B cell (primary cell): ENCODE measurements at regions not wholly inside any gene's neighbourhood (a gene's known extent, or its start where the extent isn't known, plus 50 kb on each side); places are given as distances from the start of the nearest gene placed in this dataset.

ENCODE experiments used
- ATAC-seq: fragments of 200-7000 bp; cut with Tn5 transposase; one replicate; pipeline ENCODE4 v1.10.0; 2021; ENCODE audit warnings: low read depth, mild to moderate bottlenecking, moderate number of reproducible peaks, moderate library complexity
- CTCF ChIA-PET: fragments of 350-600 bp; sonication (Branson Sonifier 250); formaldehyde crosslinking; loops from one replicate; lab custom pipeline; 2021; ENCODE audit warnings: antibody characterized with exemption, inconsistent platforms; lab: Charles Lee
- POLR2A ChIA-PET: fragments of 350-600 bp; sonication (Branson Sonifier 250); formaldehyde crosslinking; loops from one replicate; lab custom pipeline; 2021; ENCODE audit warnings: antibody characterized with exemption; lab: Charles Lee
- DNase-seq: peaks from one replicate; pipeline ENCODE4 v3.0.0; 2013
- H2AFZ ChIP-seq: 2 replicates; pipeline ENCODE4 v1.6.1; 2012; ENCODE audit warnings: mild to moderate bottlenecking, low read depth, low read length; ENCODE audit not compliant: insufficient read depth, poor library complexity, severe bottlenecking
- H3K27ac ChIP-seq, 2 donors: 1 replicate in 1 of 2; 2 replicates in 1 of 2; pipeline ENCODE4 v1.5.1; 2012 to 2013; ENCODE audit warnings: low read length in 2 of 2, mild to moderate bottlenecking in 2 of 2, moderate library complexity in 1 of 2
- H3K27me3 ChIP-seq, 4 experiments: fragments of 200-600 bp in 1 of 4; sonication (generic) in 1 of 4; replicated peaks in 1 of 4; 1 replicate in 2 of 4; 2 replicates in 2 of 4; pipeline versions ENCODE4 v1.6.1 to v1.7.0; 2013 to 2016; ENCODE audit warnings: low read length in 3 of 4, mild to moderate bottlenecking in 2 of 4, mixed read lengths in 1 of 4, moderate library complexity in 1 of 4; ENCODE audit not compliant: insufficient read depth in 4 of 4, control insufficient read depth in 3 of 4; ENCODE audit errors: control extremely low read depth in 1 of 4
- H3K36me3 ChIP-seq, 2 experiments: replicated peaks in 1 of 2; 1 replicate in 1 of 2; 2 replicates in 1 of 2; pipeline versions ENCODE4 v1.6.1 to v1.7.1; 2013; ENCODE audit warnings: low read length in 1 of 2; ENCODE audit not compliant: insufficient read depth in 2 of 2, control insufficient read depth in 1 of 2; ENCODE audit errors: control extremely low read depth in 1 of 2, extremely low read depth in 1 of 2
- H3K4me1 ChIP-seq, 2 donors: fragments of 200-600 bp in 1 of 2; sonication (generic) in 1 of 2; 1 replicate in 1 of 2; 2 replicates in 1 of 2; pipeline versions ENCODE4 v1.5.1 to v1.6.1; 2013 to 2017; ENCODE audit warnings: low read length in 2 of 2; ENCODE audit not compliant: control insufficient read depth in 2 of 2, insufficient read depth in 2 of 2
- H3K4me2 ChIP-seq: replicated peaks from 2 replicates; pipeline ENCODE3; 2012; ENCODE audit warnings: mild to moderate bottlenecking, low read depth, low read length; ENCODE audit not compliant: poor library complexity, severe bottlenecking
- H3K4me3 ChIP-seq, 5 experiments: fragments of 200-600 bp in 1 of 5; sonication (generic) in 1 of 5; 1 replicate in 3 of 5; 2 replicates in 2 of 5; pipeline versions ENCODE4 v1.5.1 to v1.7.0; 2011 to 2016; ENCODE audit warnings: low read length in 4 of 5, mild to moderate bottlenecking in 4 of 5, low read depth in 2 of 5, control low read depth in 1 of 5, moderate library complexity in 1 of 5; ENCODE audit not compliant: insufficient read depth in 1 of 5; ENCODE audit errors: control extremely low read depth in 1 of 5, extremely low read depth in 1 of 5
- H3K79me2 ChIP-seq: fragments of 200-600 bp; sonication (generic); one replicate; pipeline ENCODE4 v1.6.0; 2016; ENCODE audit warnings: low read length; ENCODE audit not compliant: control insufficient read depth, insufficient read depth
- H3K9ac ChIP-seq: fragments of 200-600 bp; sonication (generic); 2 replicates; pipeline ENCODE4 v1.6.1; 2017; ENCODE audit warnings: mild to moderate bottlenecking, low read length, moderate library complexity
- H3K9me3 ChIP-seq, 3 donors: one replicate each; pipeline versions ENCODE4 v1.6.1 to v1.7.1; 2013; ENCODE audit warnings: low read length in 2 of 3; ENCODE audit not compliant: control insufficient read depth in 2 of 3, insufficient read depth in 1 of 3; ENCODE audit errors: control extremely low read depth in 1 of 3
- H4K20me1 ChIP-seq: 2 replicates; pipeline ENCODE4 v1.6.0; 2012; ENCODE audit warnings: mild to moderate bottlenecking, low read length; ENCODE audit not compliant: insufficient read depth, control insufficient read depth, poor library complexity, severe bottlenecking
- H3K27ac Mint-ChIP-seq: one replicate; pipeline ENCODE4 v1.8.0; 2021; ENCODE audit warnings: mixed read lengths
- H3K27me3 Mint-ChIP-seq: one replicate; pipeline ENCODE4 v1.8.0; 2021; ENCODE audit warnings: mixed read lengths
- H3K4me1 Mint-ChIP-seq: one replicate; pipeline ENCODE4 v1.8.0; 2021; ENCODE audit warnings: mixed read lengths
- H3K4me3 Mint-ChIP-seq: one replicate; pipeline ENCODE4 v1.8.0; 2021; ENCODE audit warnings: mixed read lengths
- H3K9me3 Mint-ChIP-seq: one replicate; pipeline ENCODE4 v1.8.0; 2022; ENCODE audit warnings: mixed read lengths; ENCODE audit not compliant: insufficient read depth
- EZH2 ChIP-seq: IDR thresholded peaks from 2 replicates; pipeline ENCODE4 v1.6.1; 2012; ENCODE audit warnings: borderline replicate concordance, low read depth, mild to moderate bottlenecking, moderate library complexity, low read length; ENCODE audit not compliant: insufficient read depth, poor library complexity, severe bottlenecking
- WGBS: methylation state at CpG from one replicate; pipeline ENCODE4 v1.1.5; 2013; ENCODE audit warnings: missing lambda C conversion rate; ENCODE audit not compliant: insufficient coverage; 5-methylcytosine and 5-hydroxymethylcytosine counted together
- intact Hi-C: fragments of 100-400 bp; cut with micrococcal nuclease; formaldehyde crosslinking; loops from one replicate; pipeline ENCODE4 v1.10.0; 2022
- TF ChIP-seq, protein P1 (sequence below): fragments of 200-600 bp; IDR thresholded peaks from one replicate; pipeline ENCODE4 v1.8.0; 2022; ENCODE audit warnings: antibody characterized with exemption, mild to moderate bottlenecking

GRCh38 chr13:62185631-62186255 is 770.1 kb upstream of the PCDH20 start:
- H3K9me3 Mint-ChIP-seq = peaks cover 3% of the 10 kb centered on the region
- Histone ChIP-seq H3K9ac (no peak overlapping the region), H3K36me3 (no peaks in the 10 kb centered on the region), H3K4me2 (no peak overlapping the region), H3K79me2 (no peaks in the 10 kb centered on the region), H2AFZ (no peak overlapping the region), H3K27ac (no peak overlapping the region), H3K27me3 (no peaks in the 10 kb centered on the region), H3K9me3 (peaks cover 0 to 1% (median 0%) of the 10 kb centered on the region in 3 donors), H3K4me1 (no peaks in the 10 kb centered on the region), H4K20me1 (no peaks in the 10 kb centered on the region), H3K4me3 (no peak overlapping the region)
- no peak overlapping the region for H3K27ac Mint-ChIP-seq
- WGBS = no CpG with 5 or more reads among the region's 1 CpG
- H3K27me3 Mint-ChIP-seq = no peaks in the 10 kb centered on the region
- ChIA-PET CTCF (no interaction called here), POLR2A (no interaction called here)
- intact Hi-C loops = no loop called here
- TF ChIP-seq, protein P1, sequence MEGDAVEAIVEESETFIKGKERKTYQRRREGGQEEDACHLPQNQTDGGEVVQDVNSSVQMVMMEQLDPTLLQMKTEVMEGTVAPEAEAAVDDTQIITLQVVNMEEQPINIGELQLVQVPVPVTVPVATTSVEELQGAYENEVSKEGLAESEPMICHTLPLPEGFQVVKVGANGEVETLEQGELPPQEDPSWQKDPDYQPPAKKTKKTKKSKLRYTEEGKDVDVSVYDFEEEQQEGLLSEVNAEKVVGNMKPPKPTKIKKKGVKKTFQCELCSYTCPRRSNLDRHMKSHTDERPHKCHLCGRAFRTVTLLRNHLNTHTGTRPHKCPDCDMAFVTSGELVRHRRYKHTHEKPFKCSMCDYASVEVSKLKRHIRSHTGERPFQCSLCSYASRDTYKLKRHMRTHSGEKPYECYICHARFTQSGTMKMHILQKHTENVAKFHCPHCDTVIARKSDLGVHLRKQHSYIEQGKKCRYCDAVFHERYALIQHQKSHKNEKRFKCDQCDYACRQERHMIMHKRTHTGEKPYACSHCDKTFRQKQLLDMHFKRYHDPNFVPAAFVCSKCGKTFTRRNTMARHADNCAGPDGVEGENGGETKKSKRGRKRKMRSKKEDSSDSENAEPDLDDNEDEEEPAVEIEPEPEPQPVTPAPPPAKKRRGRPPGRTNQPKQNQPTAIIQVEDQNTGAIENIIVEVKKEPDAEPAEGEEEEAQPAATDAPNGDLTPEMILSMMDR = no peak
- TF ChIP-seq EZH2 = no peak
- no peaks in the 10 kb centered on the region for H3K4me1 Mint-ChIP-seq
- no peak overlapping the region for H3K4me3 Mint-ChIP-seq
- no peak for ATAC-seq
- DNase-seq = no peak

- no peaks in the 10 kb centered on the region for H3K4me1 Mint-ChIP-seq
- POLR2A ChIA-PET = no interaction called here
- intact Hi-C loops = no loop called here
- H3K4me2 ChIP-seq = no peak overlapping the region
- H3K9me3 Mint-ChIP-seq = peaks cover 15% of the 10 kb centered on the region
- no peaks in the 10 kb centered on the region for H3K27me3 ChIP-seq
- no peaks in the 10 kb centered on the region for H3K4me1 ChIP-seq
- no peak overlapping the region for H3K27ac Mint-ChIP-seq
- no peak overlapping the region for H3K27ac ChIP-seq
- H3K4me3 ChIP-seq = no peak overlapping the region
- no peak overlapping the region for H3K9ac ChIP-seq
- H2AFZ ChIP-seq = no peak overlapping the region
- H3K4me3 Mint-ChIP-seq = no peak overlapping the region
- CTCF ChIA-PET = no interaction called here
- H3K9me3 ChIP-seq = no peaks in the 10 kb centered on the region
- no peaks in the 10 kb centered on the region for H4K20me1 ChIP-seq
- TF ChIP-seq, protein P1 = no peak
- TF ChIP-seq EZH2 = no peak
- ATAC-seq = no peak
- no CpG with 5 or more reads among the region's 3 CpGs for WGBS
- H3K36me3 ChIP-seq = no peaks in the 10 kb centered on the region
- H3K79me2 ChIP-seq = no peaks in the 10 kb centered on the region
- DNase-seq = no peak
- no peaks in the 10 kb centered on the region for H3K27me3 Mint-ChIP-seq
Measured at GRCh38 chr13:62176051-62176450, 760.4 kb upstream of the PCDH20 start.
